ENCODE measurements at regions not wholly inside any gene's neighbourhood (a gene's known extent, or its start where the extent isn't known, plus 50 kb on each side); places are given as distances from the start of the nearest gene placed in this dataset.

- no peak for TF ChIP-seq CTCF (IDR thresholded peaks at IDR 0.05; ENCODE audit: insufficient read depth, low read length, poor library complexity, severe bottlenecking)
- TF ChIP-seq EZH2phosphoT487 (conservative IDR thresholded peaks at IDR 0.05; ENCODE audit: low read length) = no peak
Measured at GRCh38 chr17:71331754-71332325, 789.0 kb upstream of the SOX9 start.
